ENCODE measurements at regions not wholly inside any gene's neighbourhood (a gene's known extent, or its start where the extent isn't known, plus 50 kb on each side); places are given as distances from the start of the nearest gene placed in this dataset.
A peak's percentile ranks its signal among the peaks of the same experiment; 100 is the strongest.

GRCh38 chr2:172172513-172173173 is 69.9 kb upstream of the DLX2 start (continued):
- no peak for TF ChIP-seq IRF3 (IDR thresholded peaks at IDR 0.05; ENCODE audit: low read depth, low read length)
- peak; percentile 91 for TF ChIP-seq SMC3 (IDR thresholded peaks at IDR 0.05; ENCODE audit: low read depth, low read length)

- WGBS (ENCODE audit: low lambda C conversion rate): 89% methylated on average over 8 of the region's 8 CpGs
- Histone ChIP-seq H3K4me3 (ENCODE audit: low read depth in 2 of 2, low read length in 1 of 2) (peak overlapping the region in 1 of 2 experiments; percentile 61; a peak in 1 of 4 replicates), H3K4me1 (ENCODE audit: control insufficient read depth in 1 of 2, insufficient read depth in 2 of 2, low read depth in 1 of 2, low read length in 1 of 2) (peaks cover 3 to 4% of the 10 kb centered on the region in 2 experiments; a peak in 2 of 4 replicates), H3K27ac (ENCODE audit: low read depth in 2 of 2, low read length in 1 of 2) (no peak overlapping the region), H3K9ac (no peak overlapping the region), H3K9me3 (no peaks in the 10 kb centered on the region), H3K36me3 (replicated peaks in 1 of 2; ENCODE audit: control insufficient read depth in 1 of 2, insufficient read depth in 2 of 2, low read length in 1 of 2) (no peaks in the 10 kb centered on the region), H4K20me1 (ENCODE audit: insufficient read depth) (no peaks in the 10 kb centered on the region), H3K9me2 (no peaks in the 10 kb centered on the region), H2AFZ (ENCODE audit: low read depth) (peak overlapping the region; percentile 84; the same call in 1 of the 2 replicates), H3K27me3 (ENCODE audit: insufficient read depth) (no peaks in the 10 kb centered on the region), H3K79me2 (ENCODE audit: insufficient read depth) (no peaks in the 10 kb centered on the region), H3K4me2 (peak overlapping the region; percentile 80; the same call in 1 of the 2 replicates), H3F3A (replicated peaks; ENCODE audit: insufficient read depth) (peaks cover 17% of the 10 kb centered on the region)
- DNase-seq: no peak
- CTCF ChIA-PET: interaction anchor here (0.6 to 13.7 kb wide), 41 partner anchors 8 to 605 kb away, joined by 3 to 346 read pairs (median 5); no protein-coding TSS in a partner anchor
- POLR2A ChIA-PET: no interaction called here
- TF ChIP-seq FOXM1 (IDR thresholded peaks at IDR 0.05; ENCODE audit: low read depth) (no peak), MEF2A (IDR thresholded peaks at IDR 0.05; ENCODE audit: borderline replicate concordance, low read depth) (no peak), PBX3 (IDR thresholded peaks at IDR 0.05) (no peak), YY1 (IDR thresholded peaks at IDR 0.05; ENCODE audit: low read depth) (no peak), CHD2 (IDR thresholded peaks at IDR 0.05; ENCODE audit: low read length, partially characterized antibody) (no peak), RFX5 (IDR thresholded peaks at IDR 0.05; ENCODE audit: low read length) (no peak)
Measured at GRCh38 chr2:172173174-172173706, 70.5 kb upstream of the DLX2 start.

GRCh38 chr2:172177581-172177980 is 74.9 kb upstream of the DLX2 start:
- no peaks in the 10 kb centered on the region for H3K36me3 ChIP-seq (replicated peaks in 1 of 2; ENCODE audit: control insufficient read depth in 1 of 2, insufficient read depth in 2 of 2, low read length in 1 of 2)
- no peaks in the 10 kb centered on the region for H3K9me3 ChIP-seq
- no peak overlapping the region for H3K4me2 ChIP-seq
- peaks cover 18% of the 10 kb centered on the region for H3F3A ChIP-seq (replicated peaks; ENCODE audit: insufficient read depth)
- no peak overlapping the region for H3K4me3 ChIP-seq (ENCODE audit: low read depth in 2 of 2, low read length in 1 of 2)
- H3K4me1 ChIP-seq (ENCODE audit: control insufficient read depth in 1 of 2, insufficient read depth in 2 of 2, low read depth in 1 of 2, low read length in 1 of 2): peaks cover 0 to 5% of the 10 kb centered on the region in 2 experiments; a peak in 2 of 4 replicates
- 0 out of 2 replicates have a peak, but pooled peaks have one; percentile 8 for TF ChIP-seq PBX3 (IDR thresholded peaks at IDR 0.05)
- TF ChIP-seq REST (IDR thresholded peaks at IDR 0.05; ENCODE audit: low read depth, low read length): no peak
- peak overlapping the region in 1 of 2 experiments; percentile 72; a peak in 2 of 4 replicates for H3K27ac ChIP-seq (ENCODE audit: low read depth in 2 of 2, low read length in 1 of 2)
- DNase-seq: no peak
- H3K27me3 ChIP-seq (ENCODE audit: insufficient read depth): no peaks in the 10 kb centered on the region
- CTCF ChIA-PET: interaction anchor here (1.0 to 13.7 kb wide), 3 partner anchors 17 to 307 kb away, joined by 3 to 346 read pairs (median 3); no protein-coding TSS in a partner anchor
- H2AFZ ChIP-seq (ENCODE audit: low read depth): peak overlapping the region; percentile 70; the same call in 1 of the 2 replicates
- no peaks in the 10 kb centered on the region for H4K20me1 ChIP-seq (ENCODE audit: insufficient read depth)
- H3K9ac ChIP-seq: no peak overlapping the region
- POLR2A ChIA-PET: no interaction called here
- no peaks in the 10 kb centered on the region for H3K9me2 ChIP-seq
- H3K79me2 ChIP-seq (ENCODE audit: insufficient read depth): no peaks in the 10 kb centered on the region
- WGBS (ENCODE audit: low lambda C conversion rate): 81% methylated on average over 3 of the region's 3 CpGs
